IMR-90 (cell line): ENCODE measurements at regions not wholly inside any gene's neighbourhood (a gene's known extent, or its start where the extent isn't known, plus 50 kb on each side); places are given as distances from the start of the nearest gene placed in this dataset.

Experiments
- ATAC-seq: fragments of 200-7000 bp; cut with Tn5 transposase; 2 replicates; pipeline ENCODE4 v1.9.1; 2020; ENCODE audit warnings: low read depth, mild to moderate bottlenecking, moderate library complexity
- BruUV-seq: library from RNA; stranded (reverse); fragments of 400-500 nt; replicated peaks from 2 replicates; lab custom pipeline; 2021; lab: Mats Ljungman, UMichigan
- CTCF ChIA-PET: fragments of 300-600 bp; formaldehyde crosslinking; extraction: SDS; loops from one replicate; lab custom pipeline; 2021; ENCODE audit warnings: antibody characterized with exemption; lab: Yijun Ruan, JAX
- POLR2A ChIA-PET: fragments of 300-600 bp; sonication (Branson Sonifier 250); formaldehyde crosslinking; loops from one replicate; lab custom pipeline; 2022; ENCODE audit warnings: antibody characterized with exemption; ENCODE audit not compliant: unreplicated experiment; lab: Charles Lee
- DNase-seq: peaks from one replicate; pipeline ENCODE4 v3.0.0; 2013
- H2AFZ ChIP-seq: replicated peaks from 2 replicates; pipeline ENCODE3; 2013; ENCODE audit warnings: low read length, mild to moderate bottlenecking; ENCODE audit not compliant: poor library complexity
- H2AK5ac ChIP-seq: 2 replicates; pipeline ENCODE4 v1.6.1; 2013; ENCODE audit warnings: low read depth, low read length, inconsistent platforms
- H2AK9ac ChIP-seq: replicated peaks from 2 replicates; pipeline ENCODE3; 2013; ENCODE audit warnings: mild to moderate bottlenecking, low read depth, low read length, moderate library complexity; ENCODE audit not compliant: poor library complexity
- H2BK120ac ChIP-seq: 2 replicates; pipeline ENCODE4 v1.6.1; 2013; ENCODE audit warnings: low read depth, low read length, inconsistent platforms
- H2BK15ac ChIP-seq: 3 replicates; pipeline ENCODE4 v1.6.1; 2013; ENCODE audit warnings: low read depth, low read length, inconsistent platforms
- H2BK20ac ChIP-seq: 2 replicates; pipeline ENCODE4 v1.6.1; 2013; ENCODE audit warnings: low read depth, mild to moderate bottlenecking, inconsistent platforms, low read length, moderate library complexity
- H2BK5ac ChIP-seq: 2 replicates; pipeline ENCODE4 v1.6.1; 2013; ENCODE audit warnings: mild to moderate bottlenecking, low read depth, low read length, inconsistent platforms; ENCODE audit not compliant: poor library complexity, severe bottlenecking
- H3K14ac ChIP-seq: replicated peaks from 2 replicates; pipeline ENCODE4 v1.6.1; 2013; ENCODE audit warnings: low read depth, low read length, inconsistent platforms
- H3K18ac ChIP-seq: 2 replicates; pipeline ENCODE4 v1.6.1; 2013; ENCODE audit warnings: low read depth, low read length, control low read depth
- H3K23ac ChIP-seq: 2 replicates; pipeline ENCODE4 v1.6.1; 2013; ENCODE audit warnings: low read depth, low read length, inconsistent platforms
- H3K27ac ChIP-seq: 2 replicates; pipeline ENCODE4 v1.5.1; 2013; ENCODE audit warnings: mild to moderate bottlenecking, control low read depth, low read length; ENCODE audit not compliant: insufficient read depth
- H3K27me3 ChIP-seq: 2 replicates; pipeline ENCODE4 v1.6.1; 2013; ENCODE audit warnings: low read length; ENCODE audit not compliant: control insufficient read depth, insufficient read depth
- H3K36me3 ChIP-seq: 2 replicates; pipeline ENCODE4 v1.6.1; 2013; ENCODE audit warnings: low read length, mixed read lengths; ENCODE audit not compliant: control insufficient read depth, insufficient read depth
- H3K4ac ChIP-seq: 2 replicates; pipeline ENCODE4 v1.6.1; 2013; ENCODE audit warnings: low read depth, low read length, inconsistent platforms
- H3K4me1 ChIP-seq: 2 replicates; pipeline ENCODE4 v1.6.1; 2013; ENCODE audit warnings: low read length, mixed read lengths; ENCODE audit not compliant: control insufficient read depth, insufficient read depth
- H3K4me2 ChIP-seq: 2 replicates; pipeline ENCODE4 v1.6.1; 2013; ENCODE audit warnings: low read depth, mild to moderate bottlenecking, control low read depth, low read length, moderate library complexity
- H3K4me3 ChIP-seq: 2 replicates; pipeline ENCODE4 v1.5.1; 2013; ENCODE audit warnings: low read depth, mild to moderate bottlenecking, control low read depth, low read length, moderate library complexity; ENCODE audit not compliant: insufficient read depth
- H3K56ac ChIP-seq: 2 replicates; pipeline ENCODE4 v1.6.1; 2013; ENCODE audit warnings: low read length, inconsistent platforms; ENCODE audit not compliant: insufficient read depth; ENCODE audit errors: extremely low read depth
- H3K79me1 ChIP-seq, 2 experiments: 2 replicates each; pipeline ENCODE4 v1.6.1; 2013; ENCODE audit warnings: low read length in 2 of 2, inconsistent platforms in 1 of 2, low read depth in 1 of 2
- H3K9ac ChIP-seq: 2 replicates; pipeline ENCODE4 v1.6.1; 2013; ENCODE audit warnings: low read depth, low read length, control low read depth
- H3K9me1 ChIP-seq: 2 replicates; pipeline ENCODE4 v1.6.1; 2013; ENCODE audit warnings: low read length, inconsistent platforms; ENCODE audit not compliant: insufficient read depth
- H3K9me3 ChIP-seq: 2 replicates; pipeline ENCODE4 v1.6.1; 2013; ENCODE audit warnings: low read length; ENCODE audit not compliant: control insufficient read depth, insufficient read depth
- H4K20me1 ChIP-seq: 2 replicates; pipeline ENCODE4 v1.6.1; 2013; ENCODE audit warnings: low read length, inconsistent platforms; ENCODE audit not compliant: insufficient read depth
- H4K5ac ChIP-seq: 2 replicates; pipeline ENCODE4 v1.6.1; 2013; ENCODE audit warnings: mild to moderate bottlenecking, low read depth, low read length, control low read depth
- H4K8ac ChIP-seq, 2 experiments: 2 replicates each; pipeline ENCODE4 v1.6.1; 2013; ENCODE audit warnings: low read depth in 2 of 2, low read length in 2 of 2, control low read depth in 1 of 2, inconsistent platforms in 1 of 2
- H4K91ac ChIP-seq: 2 replicates; pipeline ENCODE4 v1.6.1; 2013; ENCODE audit warnings: low read depth, low read length, inconsistent platforms; ENCODE audit not compliant: insufficient read depth
- BHLHE40 ChIP-seq: fragments of 150-350 bp; IDR thresholded peaks from 2 replicates; pipeline ENCODE4 v1.6.1; 2016; ENCODE audit warnings: mild to moderate bottlenecking, low read depth, low read length
- CEBPB ChIP-seq: IDR thresholded peaks from 2 replicates; pipeline ENCODE4 v1.6.1; 2012; ENCODE audit warnings: low read depth, low read length, improper control_type of control experiment
- FOS ChIP-seq: fragments of 150-350 bp; IDR thresholded peaks from 2 replicates; pipeline ENCODE4 v1.6.1; 2016; ENCODE audit warnings: low read depth, low read length
- MAFK ChIP-seq: IDR thresholded peaks from 2 replicates; pipeline ENCODE4 v1.6.1; 2012; ENCODE audit warnings: low read depth, low read length, improper control_type of control experiment
- MAZ ChIP-seq: IDR thresholded peaks from 2 replicates; pipeline ENCODE4 v1.6.1; 2012; ENCODE audit warnings: low read depth, mild to moderate bottlenecking, low read length, improper control_type of control experiment, moderate library complexity, borderline replicate concordance
- MXI1 ChIP-seq: IDR thresholded peaks from 2 replicates; pipeline ENCODE4 v1.6.1; 2012; ENCODE audit warnings: low read depth, mild to moderate bottlenecking, low read length, moderate library complexity, borderline replicate concordance
- NFE2L2 ChIP-seq: fragments of 150-350 bp; IDR thresholded peaks from 2 replicates; pipeline ENCODE4 v1.6.1; 2016; ENCODE audit warnings: low read depth, mild to moderate bottlenecking, low read length
- POLR2A ChIP-seq: IDR thresholded peaks from 2 replicates; pipeline ENCODE4 v1.6.1; 2012; ENCODE audit warnings: mild to moderate bottlenecking, low read depth, low read length
- RAD21 ChIP-seq: IDR thresholded peaks from 2 replicates; pipeline ENCODE4 v1.6.1; 2012; ENCODE audit warnings: low read length, improper control_type of control experiment
- RCOR1 ChIP-seq: IDR thresholded peaks from 2 replicates; pipeline ENCODE4 v1.6.1; 2012; ENCODE audit warnings: mild to moderate bottlenecking, low read length, improper control_type of control experiment; ENCODE audit not compliant: insufficient replicate concordance
- RFX5 ChIP-seq: IDR thresholded peaks from 2 replicates; pipeline ENCODE4 v1.8.0; 2012; ENCODE audit warnings: low read depth, mild to moderate bottlenecking, low read length, moderate library complexity
- SMC3 ChIP-seq: fragments of 150-350 bp; IDR thresholded peaks from 2 replicates; pipeline ENCODE4 v1.6.1; 2016; ENCODE audit warnings: low read depth, mild to moderate bottlenecking, antibody characterized with exemption, low read length, moderate library complexity
- WGBS, 2 experiments: methylation state at CpG; one replicate each; pipeline versions ENCODE4 v1.1.5 to v1.1.7; 2013; ENCODE audit warnings: missing lambda C conversion rate in 2 of 2; ENCODE audit not compliant: insufficient read length in 1 of 2; ENCODE audit errors: extremely low coverage in 2 of 2; 5-methylcytosine and 5-hydroxymethylcytosine counted together
- dilution Hi-C: fragments of 300-500 bp; cut with HindIII; formaldehyde crosslinking; loops from one replicate; pipeline ENCODE4 v1.14.3; 2018; ENCODE audit warnings: low sequenced_read_pairs; ENCODE audit not compliant: unreplicated experiment
- in situ Hi-C: fragments of 300-500 bp; cut with MboI; formaldehyde crosslinking; loops from 3 replicates; pipeline ENCODE4 v1.14.3; 2019; ENCODE audit warnings: low sequenced_read_pairs, inconsistent platforms, mixed read lengths
- intact Hi-C: fragments of 100-400 bp; cut with micrococcal nuclease; formaldehyde crosslinking; loops from 2 replicates; pipeline ENCODE4 v1.10.0; 2022
- TF ChIP-seq, protein P1 (sequence below): fragments of 150-350 bp; IDR thresholded peaks from 2 replicates; pipeline ENCODE4 v1.6.1; 2017; ENCODE audit warnings: mild to moderate bottlenecking, antibody characterized with exemption, low read length, low read depth
- TF ChIP-seq, protein P2 (sequence below): fragments of 150-350 bp; IDR thresholded peaks from 2 replicates; pipeline ENCODE4 v1.6.1; 2016; ENCODE audit warnings: low read depth, mild to moderate bottlenecking, low read length, moderate library complexity, borderline replicate concordance
- TF ChIP-seq, protein P3 (sequence below): conservative IDR thresholded peaks from 2 replicates; pipeline ENCODE4 v1.5.1; 2012; ENCODE audit warnings: mild to moderate bottlenecking, low read depth, low read length, improper control_type of control experiment

DNA sequence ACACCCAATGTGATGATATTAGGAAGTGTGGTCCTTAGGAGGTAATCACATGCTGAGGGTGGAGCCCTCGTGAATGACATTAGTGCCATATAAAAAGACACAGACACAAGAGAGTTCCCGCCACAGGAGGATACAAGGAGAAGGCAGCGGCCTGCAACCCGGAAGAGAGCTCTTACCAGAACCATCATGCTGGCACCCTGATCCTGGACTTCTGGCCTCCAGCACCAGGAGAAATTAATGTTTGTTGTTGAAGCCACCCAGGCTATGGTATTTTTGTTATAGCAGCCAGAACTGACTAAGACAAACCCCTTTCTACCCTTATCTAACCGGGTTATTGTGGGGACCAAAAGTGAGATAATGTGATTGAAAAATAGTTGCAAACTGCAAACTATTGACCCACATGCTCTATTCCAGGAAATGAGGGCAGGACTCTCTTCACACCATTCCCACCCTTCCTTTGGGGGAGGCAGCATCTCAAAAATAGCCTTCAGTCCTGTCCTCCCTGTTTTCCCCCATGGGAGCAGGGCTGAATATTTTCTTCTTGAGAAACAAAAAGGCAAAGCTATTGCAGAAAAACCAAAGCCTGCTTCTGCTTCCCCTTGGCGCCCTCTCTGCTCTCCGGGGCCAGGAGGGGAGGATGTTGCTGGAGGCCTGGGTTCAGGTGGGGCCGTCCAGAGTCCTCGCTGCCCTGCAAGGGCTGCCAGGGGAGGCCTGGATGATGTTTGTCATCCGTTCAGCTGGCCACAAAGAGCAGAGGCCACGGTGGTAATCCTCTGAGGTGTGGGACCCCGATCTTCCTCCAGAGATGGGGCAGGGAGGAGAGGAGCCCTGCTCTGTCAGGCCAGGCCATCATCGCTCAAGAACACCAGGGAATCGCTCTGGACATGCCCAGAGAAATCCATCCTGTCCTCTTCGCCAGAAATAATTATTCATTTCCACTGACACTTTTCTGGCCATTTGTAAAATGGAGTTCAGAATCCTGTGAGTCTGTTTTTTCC lies 73.8 kb upstream of the HAAO start:
- no peak overlapping the region for H4K8ac ChIP-seq
- H3K4me2 ChIP-seq: no peak overlapping the region
- BruUV-seq: no TSS peak
- no peak overlapping the region for H3K4ac ChIP-seq
- no peak overlapping the region for H3K56ac ChIP-seq
- H3K4me3 ChIP-seq: no peak overlapping the region
- H3K36me3 ChIP-seq: no peaks in the 10 kb centered on the region
- H2BK20ac ChIP-seq: no peak overlapping the region
- ATAC-seq (no peak), DNase-seq (no peak)
- WGBS, 2 experiments: no CpG with 5 or more reads among the region's 15 CpGs
- CTCF ChIA-PET: no interaction called here
- H2BK120ac ChIP-seq: no peak overlapping the region
- no peak overlapping the region for H3K14ac ChIP-seq
- H2AK5ac ChIP-seq: no peak overlapping the region
- dilution Hi-C loops: no loop called here
- H3K79me1 ChIP-seq: no peaks in the 10 kb centered on the region
- no peak overlapping the region for H2AK9ac ChIP-seq
- no peak overlapping the region for H3K23ac ChIP-seq
- in situ Hi-C loops: no loop called here
- no peak overlapping the region for H4K5ac ChIP-seq
- no peaks in the 10 kb centered on the region; the same call in 1 of the 2 replicates for H3K4me1 ChIP-seq
- H3K9me1 ChIP-seq: no peaks in the 10 kb centered on the region
- POLR2A ChIA-PET: no interaction called here
- peaks cover 10% of the 10 kb centered on the region for H3K9me3 ChIP-seq
- H3K18ac ChIP-seq: no peak overlapping the region; the same call in 1 of the 2 replicates
- no peak overlapping the region for H2BK5ac ChIP-seq
- H3K27me3 ChIP-seq: 0 out of 2 replicates have a peak, but pooled peaks cover 2% of the 10 kb centered on the region
- no peak overlapping the region for H4K91ac ChIP-seq
- intact Hi-C loops: no loop called here
- H2BK15ac ChIP-seq: no peak overlapping the region
- H3K9ac ChIP-seq: no peak overlapping the region
- no peak overlapping the region for H2AFZ ChIP-seq
- H3K27ac ChIP-seq: no peak overlapping the region
- H4K20me1 ChIP-seq: no peaks in the 10 kb centered on the region
- TF ChIP-seq RFX5 (no peak), MAZ (no peak), BHLHE40 (no peak), RAD21 (no peak), MAFK (no peak), FOS (no peak), MXI1 (no peak), CEBPB (no peak), NFE2L2 (no peak), RCOR1 (no peak), POLR2A (no peak), SMC3 (no peak)
- TF ChIP-seq, protein P1, sequence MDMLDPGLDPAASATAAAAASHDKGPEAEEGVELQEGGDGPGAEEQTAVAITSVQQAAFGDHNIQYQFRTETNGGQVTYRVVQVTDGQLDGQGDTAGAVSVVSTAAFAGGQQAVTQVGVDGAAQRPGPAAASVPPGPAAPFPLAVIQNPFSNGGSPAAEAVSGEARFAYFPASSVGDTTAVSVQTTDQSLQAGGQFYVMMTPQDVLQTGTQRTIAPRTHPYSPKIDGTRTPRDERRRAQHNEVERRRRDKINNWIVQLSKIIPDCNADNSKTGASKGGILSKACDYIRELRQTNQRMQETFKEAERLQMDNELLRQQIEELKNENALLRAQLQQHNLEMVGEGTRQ: no peak
- TF ChIP-seq, protein P2, sequence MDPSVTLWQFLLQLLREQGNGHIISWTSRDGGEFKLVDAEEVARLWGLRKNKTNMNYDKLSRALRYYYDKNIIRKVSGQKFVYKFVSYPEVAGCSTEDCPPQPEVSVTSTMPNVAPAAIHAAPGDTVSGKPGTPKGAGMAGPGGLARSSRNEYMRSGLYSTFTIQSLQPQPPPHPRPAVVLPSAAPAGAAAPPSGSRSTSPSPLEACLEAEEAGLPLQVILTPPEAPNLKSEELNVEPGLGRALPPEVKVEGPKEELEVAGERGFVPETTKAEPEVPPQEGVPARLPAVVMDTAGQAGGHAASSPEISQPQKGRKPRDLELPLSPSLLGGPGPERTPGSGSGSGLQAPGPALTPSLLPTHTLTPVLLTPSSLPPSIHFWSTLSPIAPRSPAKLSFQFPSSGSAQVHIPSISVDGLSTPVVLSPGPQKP: no peak
- TF ChIP-seq, protein P3, sequence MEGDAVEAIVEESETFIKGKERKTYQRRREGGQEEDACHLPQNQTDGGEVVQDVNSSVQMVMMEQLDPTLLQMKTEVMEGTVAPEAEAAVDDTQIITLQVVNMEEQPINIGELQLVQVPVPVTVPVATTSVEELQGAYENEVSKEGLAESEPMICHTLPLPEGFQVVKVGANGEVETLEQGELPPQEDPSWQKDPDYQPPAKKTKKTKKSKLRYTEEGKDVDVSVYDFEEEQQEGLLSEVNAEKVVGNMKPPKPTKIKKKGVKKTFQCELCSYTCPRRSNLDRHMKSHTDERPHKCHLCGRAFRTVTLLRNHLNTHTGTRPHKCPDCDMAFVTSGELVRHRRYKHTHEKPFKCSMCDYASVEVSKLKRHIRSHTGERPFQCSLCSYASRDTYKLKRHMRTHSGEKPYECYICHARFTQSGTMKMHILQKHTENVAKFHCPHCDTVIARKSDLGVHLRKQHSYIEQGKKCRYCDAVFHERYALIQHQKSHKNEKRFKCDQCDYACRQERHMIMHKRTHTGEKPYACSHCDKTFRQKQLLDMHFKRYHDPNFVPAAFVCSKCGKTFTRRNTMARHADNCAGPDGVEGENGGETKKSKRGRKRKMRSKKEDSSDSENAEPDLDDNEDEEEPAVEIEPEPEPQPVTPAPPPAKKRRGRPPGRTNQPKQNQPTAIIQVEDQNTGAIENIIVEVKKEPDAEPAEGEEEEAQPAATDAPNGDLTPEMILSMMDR: no peak
